ENCODE measurements at regions not wholly inside any gene's neighbourhood (a gene's known extent, or its start where the extent isn't known, plus 50 kb on each side); places are given as distances from the start of the nearest gene placed in this dataset.

DNA sequence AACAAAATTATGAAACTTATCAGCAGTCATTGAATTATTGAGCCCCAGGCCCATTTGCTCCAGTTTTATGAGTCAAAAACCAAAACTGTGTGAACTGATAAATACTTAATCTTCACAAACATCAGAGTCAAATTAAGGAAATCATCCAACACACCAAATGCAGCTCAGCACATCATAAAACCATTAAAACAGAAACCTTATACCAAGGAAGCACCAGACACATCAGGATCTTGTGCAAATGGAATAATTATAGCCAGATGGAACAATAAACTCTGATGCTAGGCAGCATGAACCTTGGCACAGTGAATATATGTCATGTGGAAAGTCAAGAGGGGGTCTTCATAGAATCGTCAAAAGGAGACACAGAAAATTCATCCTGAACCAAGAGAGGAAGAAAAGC is 410.7 kb upstream of the API5 start:
- no peaks in the 10 kb centered on the region for H3K9me3 ChIP-seq
- no peaks in the 10 kb centered on the region for H3K27me3 ChIP-seq
- H3K4me3 ChIP-seq = no peak overlapping the region
- intact Hi-C loops (cut with DNase I) = no loop called here
- TF ChIP-seq, protein P1, sequence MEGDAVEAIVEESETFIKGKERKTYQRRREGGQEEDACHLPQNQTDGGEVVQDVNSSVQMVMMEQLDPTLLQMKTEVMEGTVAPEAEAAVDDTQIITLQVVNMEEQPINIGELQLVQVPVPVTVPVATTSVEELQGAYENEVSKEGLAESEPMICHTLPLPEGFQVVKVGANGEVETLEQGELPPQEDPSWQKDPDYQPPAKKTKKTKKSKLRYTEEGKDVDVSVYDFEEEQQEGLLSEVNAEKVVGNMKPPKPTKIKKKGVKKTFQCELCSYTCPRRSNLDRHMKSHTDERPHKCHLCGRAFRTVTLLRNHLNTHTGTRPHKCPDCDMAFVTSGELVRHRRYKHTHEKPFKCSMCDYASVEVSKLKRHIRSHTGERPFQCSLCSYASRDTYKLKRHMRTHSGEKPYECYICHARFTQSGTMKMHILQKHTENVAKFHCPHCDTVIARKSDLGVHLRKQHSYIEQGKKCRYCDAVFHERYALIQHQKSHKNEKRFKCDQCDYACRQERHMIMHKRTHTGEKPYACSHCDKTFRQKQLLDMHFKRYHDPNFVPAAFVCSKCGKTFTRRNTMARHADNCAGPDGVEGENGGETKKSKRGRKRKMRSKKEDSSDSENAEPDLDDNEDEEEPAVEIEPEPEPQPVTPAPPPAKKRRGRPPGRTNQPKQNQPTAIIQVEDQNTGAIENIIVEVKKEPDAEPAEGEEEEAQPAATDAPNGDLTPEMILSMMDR (IDR thresholded peaks at IDR 0.05) = no peak
- TF ChIP-seq POLR2A (IDR thresholded peaks at IDR 0.05) = no peak
- ATAC-seq (no peak), DNase-seq (no peak)
- WGBS, 2 donors = 22 to 32% methylated on average over 1 of the region's 1 CpG
- no peaks in the 10 kb centered on the region for H3K4me1 ChIP-seq
- no peak overlapping the region for H3K27ac ChIP-seq
- H3K36me3 ChIP-seq (replicated peaks in 1 of 2; ENCODE audit: insufficient read depth in 1 of 2, low read depth in 2 of 2) = no peaks in the 10 kb centered on the region

DNA sequence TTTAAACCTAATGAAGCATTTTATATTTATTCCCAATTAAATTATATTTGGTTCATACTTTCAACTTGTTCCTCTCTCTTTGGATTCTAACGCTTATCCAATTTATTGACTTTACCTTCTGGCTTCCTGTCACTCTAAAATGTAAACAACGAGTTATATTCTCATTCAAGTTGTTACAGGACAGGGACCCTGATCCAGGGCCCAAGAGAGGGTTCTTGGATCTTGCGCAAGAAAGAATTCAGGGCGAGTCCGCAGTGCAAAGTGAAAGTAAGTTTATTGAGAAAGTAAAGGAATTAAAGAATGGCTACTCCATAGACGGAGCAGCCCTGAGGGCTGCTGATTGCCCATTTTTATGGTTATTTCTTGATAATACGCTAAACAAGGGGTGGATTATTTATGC is 405.6 kb upstream of the API5 start:
- Histone ChIP-seq H3K27ac (no peak overlapping the region), H3K27me3 (no peaks in the 10 kb centered on the region), H3K36me3 (replicated peaks in 1 of 2; ENCODE audit: insufficient read depth in 1 of 2, low read depth in 2 of 2) (no peaks in the 10 kb centered on the region), H3K4me3 (no peak overlapping the region), H3K4me1 (no peaks in the 10 kb centered on the region), H3K9me3 (no peaks in the 10 kb centered on the region)
- no peak for ATAC-seq
- intact Hi-C loops (cut with DNase I) = no loop called here
- 47 to 67% methylated on average over 7 of the region's 7 CpGs for WGBS, 2 donors
- DNase-seq = no peak
- TF ChIP-seq, protein P1 (IDR thresholded peaks at IDR 0.05) = no peak
- no peak for TF ChIP-seq POLR2A (IDR thresholded peaks at IDR 0.05)

DNA sequence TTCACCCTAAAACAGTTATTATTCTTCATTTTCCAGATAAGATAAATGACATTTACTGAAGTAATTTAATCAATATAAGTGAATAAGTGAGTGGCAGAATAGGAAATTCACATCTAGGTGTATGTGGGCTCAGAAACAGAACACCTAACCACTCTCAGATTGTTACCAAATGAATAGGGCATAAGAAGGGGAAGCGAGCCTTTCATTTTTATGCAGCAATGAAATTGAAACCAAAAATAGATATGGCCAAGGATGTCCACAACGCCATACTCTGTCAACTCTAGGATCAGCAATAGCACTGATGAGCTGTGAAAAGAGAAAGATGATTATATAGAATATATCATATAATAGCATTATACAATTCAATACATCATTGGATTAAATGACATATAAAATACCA is 398.1 kb upstream of the API5 start:
- Histone ChIP-seq H3K27me3 (no peaks in the 10 kb centered on the region), H3K4me1 (no peaks in the 10 kb centered on the region), H3K36me3 (replicated peaks in 1 of 2; ENCODE audit: insufficient read depth in 1 of 2, low read depth in 2 of 2) (no peaks in the 10 kb centered on the region), H3K9me3 (no peaks in the 10 kb centered on the region), H3K27ac (no peak overlapping the region), H3K4me3 (no peak overlapping the region)
- DNase-seq (no peak), ATAC-seq (no peak)
- 45 to 53% methylated on average over 2 of the region's 2 CpGs for WGBS, 2 donors
- intact Hi-C loops (cut with DNase I) = no loop called here
- TF ChIP-seq, protein P1 (IDR thresholded peaks at IDR 0.05) = no peak
- TF ChIP-seq POLR2A (IDR thresholded peaks at IDR 0.05) = no peak

DNA sequence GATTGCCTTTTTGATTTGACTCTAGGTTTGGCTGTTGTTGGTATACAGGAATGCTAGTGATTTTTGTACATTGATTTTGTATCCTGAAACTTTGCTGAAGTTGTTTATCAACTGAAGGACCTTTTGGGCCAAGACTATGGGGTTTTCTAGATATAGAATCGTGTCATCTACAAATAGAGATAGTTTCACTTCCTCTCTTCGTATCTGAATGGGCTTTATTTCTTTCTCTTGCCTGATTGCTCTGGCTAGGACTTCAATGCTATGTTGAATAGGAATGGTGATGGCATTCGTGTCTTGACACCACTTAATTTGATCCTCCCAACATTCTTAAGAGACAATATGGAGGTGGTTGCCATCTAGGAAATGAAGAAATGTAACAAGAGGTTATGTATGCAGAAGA is 388.1 kb upstream of the API5 start:
- no peaks in the 10 kb centered on the region for H3K4me1 ChIP-seq
- ATAC-seq (no peak), DNase-seq (no peak)
- no peaks in the 10 kb centered on the region for H3K36me3 ChIP-seq (replicated peaks in 1 of 2; ENCODE audit: insufficient read depth in 1 of 2, low read depth in 2 of 2)
- no peak overlapping the region for H3K27ac ChIP-seq
- intact Hi-C loops (cut with DNase I) = no loop called here
- TF ChIP-seq, protein P1 (IDR thresholded peaks at IDR 0.05) = no peak
- no peak for TF ChIP-seq POLR2A (IDR thresholded peaks at IDR 0.05)
- no peaks in the 10 kb centered on the region for H3K9me3 ChIP-seq
- H3K27me3 ChIP-seq = no peaks in the 10 kb centered on the region
- H3K4me3 ChIP-seq = no peak overlapping the region
- 35 to 42% methylated on average over 3 of the region's 3 CpGs for WGBS, 2 donors

- TF ChIP-seq, protein P1 (IDR thresholded peaks at IDR 0.05) = no peak
- no peak for TF ChIP-seq POLR2A (IDR thresholded peaks at IDR 0.05)
- DNase-seq (no peak), ATAC-seq (no peak)
- Histone ChIP-seq H3K4me1 (no peaks in the 10 kb centered on the region), H3K4me3 (no peak overlapping the region), H3K27ac (no peak overlapping the region), H3K36me3 (replicated peaks in 1 of 2; ENCODE audit: insufficient read depth in 1 of 2, low read depth in 2 of 2) (no peaks in the 10 kb centered on the region), H3K9me3 (no peaks in the 10 kb centered on the region), H3K27me3 (no peaks in the 10 kb centered on the region)
- 64 to 92% methylated on average over 3 of the region's 3 CpGs for WGBS, 2 donors
- intact Hi-C loops (cut with DNase I) = no loop called here
These were observed 385.9 kb upstream of the API5 start for GRCh38 chr11:42925916-42926315.
